ENCODE measurements at regions not wholly inside any gene's neighbourhood (a gene's known extent, or its start where the extent isn't known, plus 50 kb on each side); places are given as distances from the start of the nearest gene placed in this dataset.

GRCh38 chr6:9647599-9647998 is 767.3 kb downstream of the TFAP2A start:
- TF ChIP-seq GATA3 (IDR thresholded peaks at IDR 0.05; ENCODE audit: low read depth, low read length) (no peak), GATA2 (IDR thresholded peaks at IDR 0.05; ENCODE audit: low read depth, low read length) (no peak)

Measured in SH-SY5Y (cell line).